M059J (cell line): ENCODE measurements at regions not wholly inside any gene's neighbourhood (a gene's known extent, or its start where the extent isn't known, plus 50 kb on each side); places are given as distances from the start of the nearest gene placed in this dataset.
"Not testable (repeated sequence)": the region's sequence is repeated elsewhere in the genome, so short reads cannot be mapped to it uniquely, and the experiment has no call there.

Experiments used
- DNase-seq: peaks from one replicate; pipeline ENCODE4 v3.0.0-alpha.2; 2012; ENCODE audit warnings: low read depth

- peak; percentile 28 for DNase-seq
These were observed 85.3 kb upstream of the AKAP12 start for GRCh38 chr6:151154418-151154817.

GRCh38 chr6:151155095-151155494 lies 84.7 kb upstream of the AKAP12 start:
- DNase-seq, result no peak

GRCh38 chr6:151160929-151161757 lies 78.6 kb upstream of the AKAP12 start:
- no peak for DNase-seq

- no peak for DNase-seq
These were observed 75.4 kb upstream of the AKAP12 start for GRCh38 chr6:151164383-151164782.

GRCh38 chr6:151166180-151166579 lies 73.6 kb upstream of the AKAP12 start:
- DNase-seq, result no peak

GRCh38 chr6:151167034-151167433 lies 72.7 kb upstream of the AKAP12 start:
- DNase-seq, result no peak

- DNase-seq, result no peak
These were observed 69.0 kb upstream of the AKAP12 start for GRCh38 chr6:151170622-151171246.

- no peak for DNase-seq
These were observed 67.0 kb upstream of the AKAP12 start for GRCh38 chr6:151172751-151173150.

- DNase-seq, result no peak
These were observed 63.9 kb upstream of the AKAP12 start for GRCh38 chr6:151175662-151176445.

GRCh38 chr6:151176911-151177770 lies 62.6 kb upstream of the AKAP12 start:
- DNase-seq, result no peak

- no peak for DNase-seq
These were observed 61.4 kb upstream of the AKAP12 start for GRCh38 chr6:151178373-151178772.

- peak; percentile 91 for DNase-seq
These were observed 60.4 kb upstream of the AKAP12 start for GRCh38 chr6:151179321-151179720.

- DNase-seq, result no peak
These were observed 59.3 kb upstream of the AKAP12 start for GRCh38 chr6:151180330-151181048.

GRCh38 chr6:151181706-151182363 lies 57.9 kb upstream of the AKAP12 start:
- no peak for DNase-seq

GRCh38 chr6:151182958-151183357 lies 56.8 kb upstream of the AKAP12 start:
- not testable (repeated sequence) for DNase-seq

GRCh38 chr6:151185148-151185547 lies 54.6 kb upstream of the AKAP12 start:
- no peak for DNase-seq

- no peak for DNase-seq
These were observed 53.5 kb upstream of the AKAP12 start for GRCh38 chr6:151186306-151186705.

- no peak for DNase-seq
These were observed 52.9 kb upstream of the AKAP12 start for GRCh38 chr6:151186804-151187330.
